H1 (cell line): ENCODE measurements at regions not wholly inside any gene's neighbourhood (a gene's known extent, or its start where the extent isn't known, plus 50 kb on each side); places are given as distances from the start of the nearest gene placed in this dataset.

ENCODE experiments used
- CTCF ChIA-PET: fragments of 300-600 bp; sonication (Branson Sonifier 250); formaldehyde crosslinking; loops from one replicate; lab custom pipeline; 2021; ENCODE audit not compliant: partially characterized antibody; lab: Charles Lee
- POLR2A ChIA-PET: fragments of 300-600 bp; sonication (Branson Sonifier 250); formaldehyde crosslinking; loops from one replicate; lab custom pipeline; 2021; ENCODE audit warnings: inconsistent platforms; ENCODE audit not compliant: partially characterized antibody; lab: Charles Lee
- DNase-seq, 2 experiments: peaks; one replicate each; pipeline versions ENCODE4 v3.0.0 to v3.0.0-alpha.2; 2010 to 2022; ENCODE audit warnings: low spot score in 2 of 2, low read depth in 1 of 2, mixed read lengths in 1 of 2
- FAIRE-seq: peaks from 2 replicates; lab custom pipeline; 2011; peaks lifted over from hg19 to GRCh38; lab: Jason Lieb, UNC
- H2AFZ ChIP-seq: 2 replicates; pipeline ENCODE4 v1.8.1; 2012; ENCODE audit warnings: low read length, inconsistent platforms
- H2AK5ac ChIP-seq: 2 replicates; pipeline ENCODE4 v1.6.1; 2013; ENCODE audit warnings: low read depth, low read length
- H2BK120ac ChIP-seq: replicated peaks from 2 replicates; pipeline ENCODE3; 2013; ENCODE audit warnings: low read depth, low read length, inconsistent platforms
- H2BK12ac ChIP-seq: 2 replicates; pipeline ENCODE4 v1.6.1; 2013; ENCODE audit warnings: low read depth, low read length
- H2BK15ac ChIP-seq: 2 replicates; pipeline ENCODE4 v1.6.1; 2013; ENCODE audit warnings: low read length
- H2BK20ac ChIP-seq: 2 replicates; pipeline ENCODE4 v1.6.1; 2013; ENCODE audit warnings: low read length
- H2BK5ac ChIP-seq: 2 replicates; pipeline ENCODE4 v1.6.1; 2013; ENCODE audit warnings: low read depth, low read length
- H3K14ac ChIP-seq: 2 replicates; pipeline ENCODE4 v1.6.1; 2013; ENCODE audit warnings: inconsistent platforms; ENCODE audit not compliant: insufficient read length
- H3K18ac ChIP-seq: 2 replicates; pipeline ENCODE4 v1.6.1; 2013; ENCODE audit warnings: low read length; ENCODE audit errors: extremely low read depth
- H3K23ac ChIP-seq: 2 replicates; pipeline ENCODE4 v1.6.1; 2013; ENCODE audit warnings: inconsistent platforms; ENCODE audit not compliant: insufficient read length
- H3K23me2 ChIP-seq: 2 replicates; pipeline ENCODE4 v1.6.1; 2013; ENCODE audit warnings: low read depth, low read length
- H3K27ac ChIP-seq: 2 replicates; pipeline ENCODE4 v1.6.1; 2011; ENCODE audit warnings: low read depth, low read length, inconsistent platforms
- H3K27me3 ChIP-seq, 4 experiments: replicated peaks in 1 of 4; 1 replicate in 1 of 4; 2 replicates in 3 of 4; pipeline versions ENCODE4 v1.6.1 to v1.8.1; 2011 to 2013; ENCODE audit warnings: low read length in 3 of 4, mild to moderate bottlenecking in 3 of 4, inconsistent platforms in 2 of 4, mixed read lengths in 2 of 4, moderate library complexity in 1 of 4; ENCODE audit not compliant: control insufficient read depth in 3 of 4, insufficient read depth in 3 of 4; ENCODE audit errors: extremely low read depth in 1 of 4
- H3K36me3 ChIP-seq, 4 experiments: 2 replicates each; pipeline versions ENCODE4 v1.6.1 to v1.8.1; 2011 to 2013; ENCODE audit warnings: mild to moderate bottlenecking in 4 of 4, low read length in 3 of 4, moderate library complexity in 2 of 4, control low read depth in 1 of 4, inconsistent platforms in 1 of 4; ENCODE audit not compliant: insufficient read depth in 4 of 4, control insufficient read depth in 2 of 4
- H3K4ac ChIP-seq: replicated peaks from 2 replicates; pipeline ENCODE3; 2013; ENCODE audit warnings: low read length, low read depth, mixed read lengths, inconsistent platforms; ENCODE audit not compliant: insufficient read length
- H3K4me1 ChIP-seq, 4 experiments: replicated peaks in 1 of 4; 1 replicate in 1 of 4; 2 replicates in 3 of 4; pipeline versions ENCODE4 v1.6.1 to v1.8.1; 2011 to 2013; ENCODE audit warnings: low read length in 3 of 4, inconsistent platforms in 2 of 4, mixed read lengths in 1 of 4; ENCODE audit not compliant: insufficient read depth in 4 of 4, control insufficient read depth in 3 of 4
- H3K4me2 ChIP-seq, 2 experiments: 2 replicates each; pipeline versions ENCODE4 v1.6.1 to v1.8.1; 2011 to 2013; ENCODE audit warnings: low read depth in 2 of 2, low read length in 2 of 2, control low read depth in 1 of 2, inconsistent platforms in 1 of 2, mild to moderate bottlenecking in 1 of 2; ENCODE audit not compliant: insufficient read depth in 1 of 2
- H3K4me3 ChIP-seq, 4 experiments: fragments of 200-600, 300-600 bp in 1 of 4; sonication (generic), shearing (Covaris generic), sonication (Bioruptor Twin) in 1 of 4; 2 replicates each; pipeline versions ENCODE4 v1.5.1 to v1.8.1; 2011 to 2016; ENCODE audit warnings: low read length in 4 of 4, low read depth in 3 of 4, control low read depth in 2 of 4, inconsistent platforms in 2 of 4, mild to moderate bottlenecking in 2 of 4, mixed read lengths in 1 of 4, moderate library complexity in 1 of 4; ENCODE audit not compliant: insufficient read depth in 2 of 4; ENCODE audit errors: extremely low read depth in 1 of 4
- H3K56ac ChIP-seq: replicated peaks from 2 replicates; pipeline ENCODE3; 2013; ENCODE audit warnings: low read depth, mild to moderate bottlenecking, mixed read lengths, low read length, inconsistent platforms; ENCODE audit not compliant: insufficient read length
- H3K79me1 ChIP-seq: 2 replicates; pipeline ENCODE4 v1.6.1; 2013; ENCODE audit warnings: low read depth, low read length, control low read depth
- H3K79me2 ChIP-seq, 2 experiments: 2 replicates each; pipeline versions ENCODE4 v1.6.1 to v1.8.1; 2012 to 2013; ENCODE audit warnings: low read length in 2 of 2, mild to moderate bottlenecking in 2 of 2, inconsistent platforms in 1 of 2; ENCODE audit not compliant: insufficient read depth in 2 of 2, control insufficient read depth in 1 of 2
- H3K9ac ChIP-seq, 4 experiments: replicated peaks in 1 of 4; 1 replicate in 1 of 4; 2 replicates in 3 of 4; pipeline versions ENCODE4 v1.6.1 to v1.8.1; 2011 to 2013; ENCODE audit warnings: low read depth in 3 of 4, low read length in 3 of 4, control low read depth in 2 of 4, mild to moderate bottlenecking in 2 of 4, moderate library complexity in 2 of 4, inconsistent platforms in 1 of 4; ENCODE audit errors: extremely low read depth in 1 of 4
- H3K9me3 ChIP-seq, 2 experiments: 2 replicates each; pipeline versions ENCODE4 v1.6.1 to v1.8.1; 2012 to 2013; ENCODE audit warnings: mild to moderate bottlenecking in 2 of 2, moderate library complexity in 2 of 2, control low read depth in 1 of 2, inconsistent platforms in 1 of 2, low read depth in 1 of 2, low read length in 1 of 2, mixed read lengths in 1 of 2; ENCODE audit not compliant: insufficient read depth in 2 of 2
- H4K20me1 ChIP-seq, 2 experiments: replicated peaks in 1 of 2; 2 replicates each; pipeline versions ENCODE3 to v1.8.1; 2011 to 2013; ENCODE audit warnings: inconsistent platforms in 2 of 2, low read length in 2 of 2, mild to moderate bottlenecking in 1 of 2; ENCODE audit not compliant: insufficient read depth in 2 of 2, control insufficient read depth in 1 of 2
- H4K5ac ChIP-seq: 2 replicates; pipeline ENCODE4 v1.6.1; 2013; ENCODE audit warnings: low read length, low read depth, mixed read lengths, inconsistent platforms; ENCODE audit not compliant: insufficient read length
- H4K8ac ChIP-seq: 2 replicates; pipeline ENCODE4 v1.8.0; 2013; ENCODE audit warnings: mild to moderate bottlenecking, moderate library complexity, low read length, inconsistent platforms; ENCODE audit not compliant: insufficient read depth; ENCODE audit errors: extremely low read depth
- H4K91ac ChIP-seq: replicated peaks from 2 replicates; pipeline ENCODE3; 2013; ENCODE audit warnings: low read length, mixed read lengths, inconsistent platforms; ENCODE audit not compliant: insufficient read length
- CBX8 ChIP-seq: fragments of 300-800, 300-1000 bp; sonication (generic); IDR thresholded peaks from 2 replicates; pipeline ENCODE4 v1.7.1; 2016; ENCODE audit warnings: low read depth, low read length, borderline replicate concordance
- MAFK ChIP-seq: IDR thresholded peaks from 2 replicates; pipeline ENCODE4 v1.6.1; 2012; ENCODE audit warnings: low read depth, mild to moderate bottlenecking, improper control_type of control experiment, low read length
- WGBS, 2 experiments: shearing (Covaris generic) in 1 of 2; methylation state at CpG; one replicate each; pipeline versions ENCODE4 v1.1.6 to v1.1.7; 2013 to 2015; ENCODE audit warnings: low lambda C conversion rate in 2 of 2, mixed read lengths in 2 of 2, inconsistent platforms in 1 of 2, low coverage in 1 of 2, missing lambda C conversion rate in 1 of 2; ENCODE audit not compliant: insufficient replicate concordance in 2 of 2, insufficient coverage in 1 of 2, insufficient read length in 1 of 2; ENCODE audit errors: extremely low coverage in 1 of 2, missing lambda C conversion rate in 1 of 2; 5-methylcytosine and 5-hydroxymethylcytosine counted together

GRCh38 chr4:4717692-4718091 is 141.8 kb upstream of the MSX1 start:
- H2BK5ac ChIP-seq = no peak overlapping the region
- FAIRE-seq (no peak), DNase-seq (no peak)
- peaks cover 0 to 6% (median 3%) of the 10 kb centered on the region in 4 experiments; a peak in 4 of 7 replicates for H3K4me1 ChIP-seq
- ChIA-PET POLR2A (no interaction called here), CTCF (interaction anchor here (0.8 to 1.1 kb wide), 2 partner anchors 23 to 237 kb away, joined by 3 read pairs; no protein-coding TSS in a partner anchor)
- no peak overlapping the region for H3K23ac ChIP-seq
- no peaks in the 10 kb centered on the region for H3K79me2 ChIP-seq
- no peak overlapping the region for H2AK5ac ChIP-seq
- H4K20me1 ChIP-seq = peaks cover 2 to 3% of the 10 kb centered on the region in 2 experiments
- H2BK120ac ChIP-seq = no peak overlapping the region
- no peak overlapping the region for H3K4me2 ChIP-seq
- no peak overlapping the region for H3K9ac ChIP-seq
- no peak overlapping the region for H3K27ac ChIP-seq
- peak; percentile 28; the same call in 1 of the 2 replicates for TF ChIP-seq MAFK
- no peak for TF ChIP-seq CBX8
- H2BK12ac ChIP-seq = no peak overlapping the region
- 87% methylated on average over 6 of the region's 6 CpGs; no CpG with 5 or more reads in 1 of the 2 experiments for WGBS, 2 experiments
- no peak overlapping the region for H2BK20ac ChIP-seq
- no peak overlapping the region for H3K4me3 ChIP-seq
- H3K9me3 ChIP-seq = 0 out of 4 replicates have a peak, but pooled peaks cover 0 to 2% of the 10 kb centered on the region in 2 experiments
- H3K56ac ChIP-seq = no peak overlapping the region
- no peaks in the 10 kb centered on the region for H3K36me3 ChIP-seq
- H3K23me2 ChIP-seq = no peaks in the 10 kb centered on the region
- no peak overlapping the region for H2AFZ ChIP-seq
- no peak overlapping the region for H4K8ac ChIP-seq
- no peak overlapping the region for H4K91ac ChIP-seq
- H4K5ac ChIP-seq = no peak overlapping the region
- H3K18ac ChIP-seq = no peak overlapping the region
- H3K14ac ChIP-seq = no peak overlapping the region
- no peaks in the 10 kb centered on the region for H3K79me1 ChIP-seq
- H3K4ac ChIP-seq = no peak overlapping the region
- no peaks in the 10 kb centered on the region; a peak in 1 of 7 replicates for H3K27me3 ChIP-seq
- H2BK15ac ChIP-seq = no peak overlapping the region
